Lower leg skin (tissue), 3 donors: ENCODE measurements at regions not wholly inside any gene's neighbourhood (a gene's known extent, or its start where the extent isn't known, plus 50 kb on each side); places are given as distances from the start of the nearest gene placed in this dataset.
"Not testable (repeated sequence)": the region's sequence is repeated elsewhere in the genome, so short reads cannot be mapped to it uniquely, and the experiment has no call there.

ENCODE experiments used
- CTCF ChIP-seq, 3 donors: fragments of 450-650 bp; IDR thresholded peaks; one replicate each; pipeline ENCODE4 v1.5.1; 2016; ENCODE audit warnings: antibody characterized with exemption in 3 of 3, mild to moderate bottlenecking in 3 of 3, moderate library complexity in 2 of 3
- POLR2A ChIP-seq, 2 donors: fragments of 450-650 bp; IDR thresholded peaks; one replicate each; pipeline ENCODE4 v1.6.1; 2016 to 2017; ENCODE audit warnings: antibody characterized with exemption in 2 of 2, mild to moderate bottlenecking in 1 of 2, moderate library complexity in 1 of 2

DNA sequence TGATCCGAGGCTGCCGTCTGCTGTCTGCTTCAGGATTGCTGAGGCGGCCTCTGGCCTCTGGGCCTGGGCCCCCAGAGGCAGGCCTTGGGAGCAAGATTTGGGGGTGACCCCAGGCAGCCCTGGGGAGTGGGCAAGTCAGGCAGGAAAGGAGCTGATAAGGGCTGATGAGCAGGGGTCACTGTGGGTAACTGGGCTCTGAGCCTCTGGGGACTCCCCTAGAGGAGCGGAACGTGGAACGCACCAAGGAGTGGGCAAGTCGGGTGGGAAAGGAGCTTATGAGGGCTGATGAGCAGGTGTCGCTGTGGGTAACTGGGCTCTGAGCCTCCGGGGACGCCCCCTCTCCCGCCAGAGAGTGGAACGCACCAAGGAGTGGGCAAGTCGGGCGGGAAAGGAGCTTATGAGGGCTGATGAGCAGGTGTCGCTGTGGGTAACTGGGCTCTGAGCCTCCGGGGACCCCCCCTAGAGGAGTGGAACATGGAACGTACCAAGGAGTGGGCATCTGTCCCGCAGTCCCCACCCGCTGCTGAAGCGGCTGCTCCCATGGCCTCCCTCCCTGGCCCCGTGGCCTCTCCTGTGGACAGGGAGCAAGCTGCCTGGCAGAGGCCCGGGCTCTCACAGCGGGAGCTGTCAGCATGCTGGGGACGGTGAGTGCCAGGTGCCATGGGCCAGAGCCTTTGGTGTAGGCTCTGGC lies 152.3 kb upstream of the ZNF469 start:
- not testable (repeated sequence) for TF ChIP-seq CTCF, POLR2A (IDR thresholded peaks at IDR 0.05)
